ENCODE measurements at regions not wholly inside any gene's neighbourhood (a gene's known extent, or its start where the extent isn't known, plus 50 kb on each side); places are given as distances from the start of the nearest gene placed in this dataset.
"Not testable (repeated sequence)": the region's sequence is repeated elsewhere in the genome, so short reads cannot be mapped to it uniquely, and the experiment has no call there.

DNA sequence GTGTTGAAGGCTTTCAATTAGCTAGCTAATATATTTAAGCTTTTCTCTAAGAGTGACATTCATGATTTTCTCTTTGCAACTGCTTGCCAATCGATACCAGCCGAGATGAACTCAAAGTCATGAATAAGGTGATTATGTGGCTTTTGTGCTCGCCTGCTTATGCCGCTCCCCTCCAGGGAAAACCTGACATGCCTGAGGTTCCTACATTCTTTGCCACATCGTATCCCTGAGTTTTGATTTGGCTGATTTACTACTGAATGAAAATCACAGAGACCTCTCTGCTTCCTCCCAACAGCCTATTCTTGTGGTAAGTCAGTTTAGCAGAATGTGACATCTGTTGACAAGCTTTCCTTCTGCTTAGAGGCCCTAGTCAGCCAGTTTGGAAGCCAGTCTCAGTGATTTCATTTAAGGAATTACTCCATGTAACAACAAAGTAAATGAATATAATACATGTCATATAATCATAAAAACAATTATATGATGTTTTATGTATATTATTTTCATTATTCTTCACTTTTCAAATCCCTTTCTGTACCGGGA is 513.4 kb downstream of the CSNK1G3 start:
- peak; percentile 1 for DNase-seq (ENCODE audit: low read depth)

DNA sequence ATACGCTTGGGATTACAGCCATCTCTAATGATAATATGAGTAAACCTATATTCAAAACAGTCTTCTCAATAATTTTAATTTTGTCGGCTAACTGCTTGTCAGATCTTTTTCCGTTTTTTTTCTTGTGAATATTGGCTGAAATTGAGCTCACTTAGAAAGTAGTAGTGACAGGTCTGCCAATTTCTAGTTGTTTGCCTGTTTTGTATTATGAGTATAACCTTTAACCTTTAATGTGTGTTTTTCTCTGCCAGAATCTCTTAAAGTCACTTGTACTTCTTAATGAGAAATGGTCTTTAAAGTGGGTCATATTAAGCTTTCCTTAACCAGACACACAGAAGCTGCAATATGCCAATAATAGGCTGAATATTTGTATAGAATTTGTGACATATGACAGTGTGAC is 511.0 kb downstream of the CSNK1G3 start:
- DNase-seq (ENCODE audit: low read depth): no peak

DNA sequence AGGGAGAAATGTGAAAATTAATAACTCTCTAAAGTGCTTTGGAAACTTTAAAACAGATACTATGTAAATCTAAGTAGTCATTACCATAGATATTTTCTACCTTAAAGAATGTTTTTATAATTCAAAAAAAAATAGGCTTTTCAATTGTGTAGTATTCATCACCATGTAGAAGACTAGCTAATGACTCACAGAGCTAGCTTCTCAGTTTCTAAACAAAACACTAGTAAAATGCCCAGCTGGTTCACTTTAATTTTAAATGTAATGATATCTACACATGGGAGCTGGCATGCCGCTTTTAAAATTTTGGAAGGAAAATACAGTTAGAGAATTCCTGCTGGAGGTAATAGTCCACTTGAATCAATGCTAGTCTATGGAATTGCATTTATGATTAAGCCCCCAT is 509.8 kb downstream of the CSNK1G3 start:
- DNase-seq (ENCODE audit: low read depth): no peak

DNA sequence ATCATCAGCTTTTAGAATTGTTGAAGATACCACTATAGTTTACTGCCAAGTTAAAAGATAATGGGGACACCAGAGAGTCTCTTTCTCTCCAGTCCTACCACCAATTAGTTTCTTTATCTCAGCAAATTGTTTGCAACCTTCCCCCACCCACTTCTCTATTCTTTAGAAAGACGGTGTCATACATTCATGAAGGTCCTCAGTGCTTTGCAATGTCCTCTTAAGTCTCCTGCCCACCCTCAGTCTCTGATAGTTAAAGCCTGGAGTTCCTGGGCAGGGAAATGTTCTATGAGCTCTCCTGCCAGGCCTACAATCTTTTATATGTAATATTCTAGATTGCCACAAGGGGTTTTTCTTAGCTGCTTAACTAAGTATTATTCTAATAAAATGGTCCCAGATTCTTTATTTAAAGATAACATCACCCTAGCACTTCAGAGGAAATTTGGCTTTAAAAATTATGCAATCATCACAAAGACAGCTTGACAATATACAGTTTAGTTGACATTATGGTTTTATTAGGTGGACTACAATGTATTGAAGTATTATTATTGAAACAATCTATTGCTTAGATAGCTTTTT is 509.2 kb downstream of the CSNK1G3 start:
- DNase-seq (ENCODE audit: low read depth): no peak

DNA sequence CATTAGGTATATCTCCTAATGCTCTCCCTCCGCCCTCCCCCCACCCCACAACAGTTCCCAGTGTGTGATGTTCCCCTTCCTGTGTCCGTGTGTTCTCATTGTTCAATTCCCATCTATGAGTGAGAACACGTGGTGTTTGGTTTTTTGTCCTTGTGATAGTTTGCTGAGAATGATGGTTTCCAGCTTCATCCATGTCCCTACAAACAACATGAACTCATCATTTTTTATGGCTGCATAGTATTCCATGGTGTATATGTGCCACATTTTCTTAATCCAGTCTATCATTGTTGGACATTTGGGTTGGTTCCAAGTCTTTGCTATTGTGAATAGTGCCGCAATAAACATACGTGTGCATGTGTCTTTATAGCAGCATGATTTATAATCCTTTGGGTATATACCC is 505.3 kb downstream of the CSNK1G3 start:
- not testable (repeated sequence) for DNase-seq (ENCODE audit: low read depth)

DNA sequence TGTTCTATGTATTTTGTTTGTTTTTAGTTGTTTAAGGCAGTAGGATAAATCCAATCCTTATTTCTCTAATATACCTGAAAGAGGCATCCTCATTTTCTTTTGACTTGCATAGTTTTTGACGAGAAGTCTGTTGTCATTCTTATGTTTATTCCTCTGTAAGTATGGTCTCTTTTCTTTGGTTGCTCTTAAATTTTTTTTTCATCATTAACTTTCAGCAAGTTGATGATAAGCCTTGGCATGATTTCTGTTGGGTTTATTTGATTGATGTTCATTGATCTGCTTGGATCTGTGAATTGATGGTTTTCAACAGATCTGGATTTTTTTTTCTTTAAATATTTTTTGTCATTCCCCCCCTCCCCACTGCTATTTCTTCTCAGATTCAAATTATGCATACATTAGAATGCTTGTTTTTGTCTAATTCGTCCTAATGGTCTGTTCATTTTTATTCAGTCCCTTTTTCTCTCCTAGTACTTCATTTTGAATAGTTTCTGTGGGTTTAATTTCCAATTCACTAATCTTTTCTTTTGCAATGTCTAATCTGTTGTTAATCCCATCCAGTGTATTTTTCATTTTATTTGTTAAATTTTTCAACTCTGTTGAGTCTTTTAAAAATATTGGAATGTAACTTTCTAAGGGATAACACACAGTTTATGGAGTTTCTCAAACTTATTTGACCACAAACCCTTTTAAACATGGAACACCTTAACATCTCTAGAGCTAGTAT is 495.9 kb downstream of the CSNK1G3 start:
- no peak for DNase-seq (ENCODE audit: low read depth)

DNA sequence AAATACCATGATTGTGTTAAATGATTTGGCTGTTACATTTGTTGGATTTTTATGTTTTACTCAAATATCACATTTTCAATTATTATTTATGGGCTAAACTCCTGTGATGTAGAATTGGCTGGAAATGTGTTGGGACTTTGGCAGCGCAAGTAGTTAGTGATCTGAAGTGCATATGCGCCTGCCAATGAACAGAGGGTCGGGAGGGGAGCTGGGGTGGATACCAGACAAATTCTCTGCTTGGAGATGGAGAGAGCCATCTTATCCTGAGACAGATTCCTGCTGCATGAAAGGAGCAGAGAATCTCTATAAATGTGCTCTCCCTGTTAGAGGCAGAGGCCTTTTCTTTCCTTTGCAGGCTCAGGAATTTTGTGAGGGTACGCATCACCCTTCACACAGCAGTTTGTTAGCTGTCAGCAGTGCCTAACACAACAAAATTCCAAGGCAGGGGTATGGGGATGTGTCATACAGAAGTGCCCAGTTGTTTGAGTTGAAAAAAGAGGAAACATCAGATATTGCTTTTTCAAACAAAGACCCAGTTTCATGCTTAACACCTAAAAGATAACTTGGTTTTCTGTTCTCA is 489.1 kb downstream of the CSNK1G3 start:
- DNase-seq (ENCODE audit: low read depth): no peak

DNA sequence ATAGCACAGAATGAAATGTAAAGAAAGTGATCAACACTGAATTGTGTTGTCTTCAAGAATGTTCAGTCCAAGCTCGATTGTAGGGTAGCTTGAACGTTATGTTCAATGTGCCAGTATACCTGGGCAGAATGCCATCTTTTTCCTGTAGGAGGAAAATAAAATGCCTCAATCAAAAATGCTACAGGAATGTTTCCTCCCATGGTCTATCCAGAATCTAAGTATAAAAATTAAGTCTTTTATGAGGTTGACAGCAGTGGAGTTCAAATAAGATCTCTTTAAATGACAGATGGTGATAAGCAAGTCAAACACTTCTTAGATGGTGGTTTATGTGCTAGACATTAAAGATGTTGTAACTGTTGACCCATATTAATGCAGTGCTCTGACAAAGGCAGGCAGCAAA is 488.6 kb downstream of the CSNK1G3 start:
- no peak for DNase-seq (ENCODE audit: low read depth)

DNA sequence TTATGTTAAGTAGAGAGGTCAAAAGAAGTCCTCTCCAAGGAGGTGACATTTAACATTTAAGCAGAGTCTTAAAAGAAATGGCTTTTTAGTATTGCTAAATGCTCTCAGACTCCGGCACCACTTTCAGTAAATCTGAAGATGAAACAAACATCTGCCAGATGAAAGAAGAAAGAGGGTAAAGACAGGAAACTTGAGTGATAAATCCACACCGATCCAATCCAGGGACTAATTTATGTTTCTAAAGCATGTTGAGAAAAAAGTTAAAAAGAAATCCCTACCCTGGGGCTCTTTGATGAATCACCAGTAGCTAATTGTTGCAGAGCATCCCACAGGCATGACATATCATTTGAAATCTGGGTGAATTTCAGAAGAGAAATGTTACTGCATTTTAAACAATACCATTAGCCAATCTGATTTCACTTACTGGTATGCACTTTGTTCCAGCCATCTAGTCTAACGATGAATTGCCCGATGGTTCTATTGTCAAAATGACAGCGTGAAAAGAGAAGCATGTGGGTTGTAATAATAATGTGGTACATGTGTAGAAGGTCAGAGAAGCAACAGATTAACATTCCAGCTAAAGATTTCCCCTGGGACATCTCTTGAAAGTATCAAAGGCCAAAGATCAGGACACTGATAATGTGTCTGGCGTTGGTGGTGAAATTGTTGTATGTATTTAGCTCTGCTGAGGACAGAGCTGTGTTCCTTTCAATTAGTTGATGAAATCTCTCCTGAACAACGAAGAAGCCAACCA is 485.7 kb downstream of the CSNK1G3 start:
- peak; percentile 96 for DNase-seq (ENCODE audit: low read depth)

DNA sequence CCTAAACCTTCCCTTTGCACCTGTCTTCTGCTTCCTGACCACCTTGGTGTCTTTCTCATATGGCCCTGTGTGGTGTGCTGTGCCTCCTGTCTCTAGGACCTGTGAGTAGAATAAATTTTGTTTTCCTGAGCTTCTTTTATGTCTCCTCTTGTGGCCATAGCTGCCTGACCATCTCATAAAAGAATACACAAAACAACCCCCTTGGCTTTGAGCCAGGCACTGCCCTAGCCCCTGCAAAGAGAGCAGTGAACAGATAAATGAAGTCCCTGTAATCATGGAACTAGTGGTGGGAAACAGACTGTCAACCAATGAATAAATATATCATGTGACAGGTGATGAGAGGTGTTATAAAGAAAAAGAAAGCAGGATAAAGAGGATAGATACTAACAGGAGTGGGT is 485.1 kb downstream of the CSNK1G3 start:
- no peak for DNase-seq (ENCODE audit: low read depth)

DNA sequence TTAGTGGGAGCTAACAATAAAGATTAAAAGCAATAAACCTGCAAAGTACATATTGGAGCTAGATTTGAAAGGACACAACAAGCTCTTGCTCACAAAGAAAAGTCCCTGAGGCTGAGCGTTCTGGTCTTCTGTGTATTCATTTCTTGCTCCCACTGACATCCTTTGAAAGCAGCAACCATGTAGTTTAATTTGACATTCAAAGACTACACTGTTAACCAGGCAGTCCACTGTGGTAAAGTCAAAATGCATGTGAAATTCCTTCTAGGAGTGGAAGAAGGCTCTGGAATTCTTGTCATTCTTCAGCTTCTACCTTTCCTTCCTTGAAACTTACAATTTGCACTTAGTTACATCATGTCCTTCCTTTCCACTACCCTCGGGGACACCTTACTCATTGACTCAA is 480.7 kb downstream of the CSNK1G3 start:
- DNase-seq (ENCODE audit: low read depth): no peak

DNA sequence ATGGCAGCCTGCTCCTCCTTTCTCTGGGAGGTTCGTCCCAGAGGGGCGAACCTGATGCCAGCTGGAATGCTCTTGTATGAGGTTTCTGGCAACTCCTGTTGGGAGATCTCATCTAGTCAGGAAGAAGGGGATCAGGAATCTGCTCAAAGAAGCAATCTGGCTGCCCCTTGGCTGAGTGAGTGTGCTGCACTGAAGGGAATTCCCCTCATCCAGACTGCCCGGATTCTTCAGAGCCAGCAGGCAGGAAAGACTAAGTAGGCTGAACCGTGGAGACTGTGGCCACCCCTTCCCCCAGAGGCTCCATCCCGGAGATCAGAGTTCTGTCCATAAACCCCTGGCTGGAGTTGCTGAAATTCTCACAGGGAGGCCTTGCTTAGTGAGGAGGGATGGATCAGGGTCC is 476.0 kb downstream of the CSNK1G3 start:
- no peak for DNase-seq (ENCODE audit: low read depth)

DNA sequence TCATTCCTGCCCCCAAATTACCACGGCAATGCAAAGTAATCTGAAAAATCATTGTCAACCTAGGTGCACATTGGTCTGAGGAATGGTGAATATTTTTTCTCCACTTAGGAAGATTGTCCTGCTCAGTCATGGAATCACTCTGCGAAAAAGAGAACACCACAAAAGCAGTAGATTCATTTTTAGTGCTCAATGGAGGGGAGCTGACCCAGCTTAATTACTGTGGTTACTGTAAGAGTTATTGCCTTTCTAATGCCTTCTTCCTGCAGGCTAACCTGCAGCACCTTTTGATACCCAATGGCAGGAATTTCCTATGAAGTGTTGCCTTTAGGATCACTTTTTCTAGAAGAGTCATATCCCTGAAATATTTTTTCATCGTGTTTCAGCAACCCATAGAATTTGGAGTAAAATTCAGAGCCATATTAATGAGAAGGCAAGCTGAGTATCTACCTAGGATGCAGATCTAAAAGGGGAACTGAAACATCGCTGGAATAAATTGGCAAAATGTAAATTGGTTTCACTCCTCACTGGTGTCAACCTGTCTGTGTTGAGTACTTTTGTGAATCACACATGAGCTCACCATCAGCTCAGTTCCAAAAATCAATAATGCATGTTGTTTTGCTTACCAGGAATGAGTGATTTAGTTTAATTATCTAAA is 464.5 kb downstream of the CSNK1G3 start:
- DNase-seq (ENCODE audit: low read depth): no peak

DNA sequence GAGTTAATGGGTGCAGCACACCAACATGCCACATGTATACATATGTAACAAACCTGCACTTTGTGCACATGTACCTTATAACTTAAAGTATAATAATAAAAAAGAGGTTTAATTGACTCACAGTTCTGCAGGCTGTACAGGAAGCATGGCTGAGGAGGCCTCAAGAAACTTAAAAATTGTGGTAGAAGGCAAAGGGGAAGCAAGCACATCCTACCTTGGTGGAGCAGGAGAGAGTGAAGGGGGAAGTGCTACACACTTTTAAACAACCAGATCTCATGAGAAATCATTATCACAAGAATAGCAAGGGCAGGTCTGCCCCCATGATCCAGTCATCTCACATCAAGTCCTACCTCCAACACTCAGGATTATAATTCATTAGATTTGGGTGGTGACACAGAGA is 463.5 kb downstream of the CSNK1G3 start:
- DNase-seq (ENCODE audit: low read depth): not testable (repeated sequence)

DNA sequence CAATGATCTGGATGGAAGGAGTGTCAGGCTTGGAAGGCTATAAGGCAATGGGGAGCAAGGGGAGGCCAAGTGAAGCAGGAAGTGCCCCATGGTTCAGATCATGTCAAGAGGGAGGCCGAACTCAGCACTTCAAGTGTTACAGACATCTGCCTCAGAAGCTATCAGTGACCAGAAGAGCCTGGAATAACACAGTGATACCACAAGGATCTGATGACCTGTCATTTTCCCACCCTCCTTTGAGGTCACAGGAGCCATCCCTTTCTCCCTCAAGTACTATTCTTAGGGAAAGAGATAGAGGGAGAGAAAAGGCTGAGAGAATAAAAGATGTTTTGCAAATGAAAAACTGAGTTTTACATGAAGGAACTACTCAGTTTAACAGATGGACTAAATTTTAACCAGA is 454.8 kb downstream of the CSNK1G3 start:
- no peak for DNase-seq (ENCODE audit: low read depth)

DNA sequence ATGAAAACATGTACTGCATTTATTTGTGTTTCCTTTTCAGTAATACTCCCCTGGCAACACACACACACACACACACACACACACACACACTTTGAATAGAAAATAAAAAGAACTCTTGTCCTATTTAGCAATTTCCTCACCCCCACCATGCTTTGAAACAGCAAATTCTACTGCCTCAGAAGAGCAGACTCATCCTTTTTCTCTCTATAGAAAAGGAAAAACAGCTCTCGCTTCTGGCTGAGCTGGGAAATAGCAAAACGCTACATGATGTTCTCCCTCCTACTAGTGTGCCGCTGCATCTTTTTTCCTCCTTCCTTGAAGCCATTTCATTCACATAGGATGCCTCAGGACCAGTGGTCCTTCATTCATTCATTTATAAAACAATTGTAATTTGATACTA is 453.6 kb downstream of the CSNK1G3 start:
- DNase-seq (ENCODE audit: low read depth): no peak

DNA sequence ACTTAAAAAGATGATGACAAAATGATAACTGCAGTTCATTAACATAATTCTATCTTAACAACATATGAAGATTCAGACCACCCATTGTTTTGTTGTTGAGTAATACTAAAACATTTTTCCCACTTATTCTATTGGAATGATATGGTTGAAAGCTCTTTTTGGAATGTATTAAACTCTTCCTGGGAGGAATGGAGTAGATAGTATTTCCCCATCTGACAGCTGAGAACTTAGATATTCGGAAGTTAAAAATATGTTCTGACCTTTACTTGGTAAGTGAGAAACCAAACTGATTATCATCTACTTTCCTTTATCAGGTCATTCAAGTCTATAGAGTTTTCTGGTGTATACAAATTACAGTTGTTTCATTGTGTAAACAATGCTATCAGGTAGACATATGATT is 452.9 kb downstream of the CSNK1G3 start:
- no peak for DNase-seq (ENCODE audit: low read depth)

DNA sequence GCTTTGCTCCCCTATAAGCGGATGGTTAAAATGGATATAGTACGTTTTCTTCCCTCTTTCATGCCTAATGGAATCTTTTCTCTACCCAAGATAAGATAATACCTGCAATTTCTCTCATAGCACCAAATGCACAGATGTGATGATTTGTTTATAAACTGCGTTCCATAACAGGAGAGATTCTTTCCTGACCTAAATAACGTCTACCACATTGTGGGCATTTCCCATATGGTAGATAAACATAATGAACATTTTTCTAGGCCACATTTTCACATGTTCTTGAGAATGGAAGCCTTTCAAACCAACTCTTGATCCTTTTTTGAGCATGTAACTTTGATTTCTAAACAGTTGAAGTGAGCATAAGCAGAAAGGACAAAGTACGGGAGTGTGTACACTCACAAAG is 448.5 kb downstream of the CSNK1G3 start:
- DNase-seq (ENCODE audit: low read depth): no peak

DNA sequence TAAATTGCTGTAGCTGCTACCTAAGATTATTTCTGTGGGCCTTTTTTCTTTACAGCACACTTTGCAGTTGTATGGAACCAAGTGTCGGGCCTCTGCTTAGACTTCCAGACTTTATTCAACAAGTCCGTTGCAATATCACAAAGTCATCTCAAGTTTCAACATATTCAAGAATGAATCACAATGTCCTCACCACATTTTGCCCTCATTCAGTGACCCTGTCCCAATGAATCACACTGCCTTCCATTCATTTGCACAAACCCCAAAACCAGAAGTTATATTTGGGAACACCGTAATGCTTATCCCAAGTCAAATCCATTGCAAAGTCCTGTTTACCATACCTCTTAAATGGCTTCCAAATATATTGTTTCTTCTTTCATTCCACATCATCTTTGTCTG is 439.6 kb downstream of the CSNK1G3 start:
- peak; percentile 96 for DNase-seq (ENCODE audit: low read depth)

DNA sequence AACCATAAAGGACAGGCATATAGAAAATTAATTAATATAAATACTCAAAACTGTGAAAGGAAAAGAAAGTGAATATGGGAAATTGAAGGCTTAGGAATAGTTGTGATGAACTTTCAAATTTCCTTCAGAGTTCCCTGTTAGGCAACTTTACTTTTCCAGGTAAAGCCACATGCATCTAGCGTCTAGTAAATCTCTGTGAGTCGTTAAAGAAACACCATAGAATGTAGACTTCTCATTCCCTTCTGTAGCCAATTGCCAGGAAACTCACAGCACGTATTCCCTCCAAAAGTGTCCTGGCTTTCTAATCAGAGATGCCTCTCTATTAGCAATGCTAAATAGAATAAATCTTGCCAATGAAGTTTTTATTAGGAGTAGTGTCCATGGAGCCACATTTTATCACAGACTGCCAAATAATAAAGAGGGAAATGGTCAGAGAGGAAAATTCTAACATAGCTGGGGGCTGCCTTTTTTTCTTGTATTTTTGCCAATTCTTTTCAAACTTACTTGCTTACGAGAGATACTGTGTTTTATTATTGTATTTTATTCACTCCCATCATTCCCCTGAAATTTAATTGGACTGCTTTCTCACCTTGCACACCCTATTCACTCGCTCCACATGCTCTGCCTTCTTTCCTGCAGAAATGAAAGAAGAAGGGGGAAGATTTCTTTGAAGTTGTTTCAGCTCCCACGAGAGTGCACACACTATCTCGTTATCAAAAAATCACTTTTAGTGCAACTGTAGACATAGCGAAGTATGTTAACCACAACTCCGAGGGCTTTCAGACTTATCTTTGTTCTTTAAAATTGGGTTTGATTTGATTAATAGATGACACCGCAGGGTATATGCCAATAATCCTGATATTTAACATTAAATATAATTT is 439.0 kb downstream of the CSNK1G3 start:
- peak; percentile 67 for DNase-seq (ENCODE audit: low read depth)

DNA sequence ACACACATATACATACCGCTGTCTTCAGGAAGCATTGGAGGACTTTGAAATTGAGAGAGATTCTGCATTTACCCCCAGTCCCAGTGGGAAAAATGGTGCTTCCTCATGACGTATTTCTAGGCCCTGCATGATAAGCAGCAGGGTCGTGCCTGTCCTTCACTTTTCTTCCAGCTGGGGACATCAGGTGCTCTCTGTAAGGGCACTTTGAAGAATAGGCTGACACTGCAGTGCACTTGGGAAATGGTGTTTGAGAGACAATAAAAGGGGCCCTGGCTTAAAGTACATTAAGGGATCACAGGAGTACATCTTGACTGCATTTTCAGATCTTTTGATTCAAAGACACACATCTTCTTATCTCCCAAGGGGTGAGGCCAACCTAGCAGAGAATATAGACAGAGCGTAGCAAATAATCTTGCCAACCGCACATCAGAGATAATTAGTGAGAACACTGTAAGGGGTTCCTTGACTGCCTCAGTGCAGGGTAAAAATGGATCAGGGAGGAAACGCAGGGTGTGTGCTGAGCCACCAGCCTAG is 437.9 kb downstream of the CSNK1G3 start:
- DNase-seq (ENCODE audit: low read depth): no peak
